Fibroblast of mammary gland (primary cell): ENCODE measurements at regions not wholly inside any gene's neighbourhood (a gene's known extent, or its start where the extent isn't known, plus 50 kb on each side); places are given as distances from the start of the nearest gene placed in this dataset.

Source experiments
- DNase-seq: peaks from one replicate; pipeline ENCODE4 v3.0.0-alpha.2; 2010; ENCODE audit warnings: low read depth
- H3K4me3 ChIP-seq: 2 replicates; pipeline ENCODE4 v1.5.1; 2011; ENCODE audit warnings: low read depth, mild to moderate bottlenecking, low read length, moderate library complexity; ENCODE audit not compliant: control insufficient read depth
- TF ChIP-seq, protein P1 (sequence below): conservative IDR thresholded peaks from 2 replicates; pipeline ENCODE4 v1.5.1; 2011; ENCODE audit warnings: low read depth, low read length, inconsistent platforms; ENCODE audit not compliant: control insufficient read depth, insufficient read depth

GRCh38 chr12:16881986-16882570, 276.1 kb upstream of the LMO3 start:
- TF ChIP-seq, protein P1, sequence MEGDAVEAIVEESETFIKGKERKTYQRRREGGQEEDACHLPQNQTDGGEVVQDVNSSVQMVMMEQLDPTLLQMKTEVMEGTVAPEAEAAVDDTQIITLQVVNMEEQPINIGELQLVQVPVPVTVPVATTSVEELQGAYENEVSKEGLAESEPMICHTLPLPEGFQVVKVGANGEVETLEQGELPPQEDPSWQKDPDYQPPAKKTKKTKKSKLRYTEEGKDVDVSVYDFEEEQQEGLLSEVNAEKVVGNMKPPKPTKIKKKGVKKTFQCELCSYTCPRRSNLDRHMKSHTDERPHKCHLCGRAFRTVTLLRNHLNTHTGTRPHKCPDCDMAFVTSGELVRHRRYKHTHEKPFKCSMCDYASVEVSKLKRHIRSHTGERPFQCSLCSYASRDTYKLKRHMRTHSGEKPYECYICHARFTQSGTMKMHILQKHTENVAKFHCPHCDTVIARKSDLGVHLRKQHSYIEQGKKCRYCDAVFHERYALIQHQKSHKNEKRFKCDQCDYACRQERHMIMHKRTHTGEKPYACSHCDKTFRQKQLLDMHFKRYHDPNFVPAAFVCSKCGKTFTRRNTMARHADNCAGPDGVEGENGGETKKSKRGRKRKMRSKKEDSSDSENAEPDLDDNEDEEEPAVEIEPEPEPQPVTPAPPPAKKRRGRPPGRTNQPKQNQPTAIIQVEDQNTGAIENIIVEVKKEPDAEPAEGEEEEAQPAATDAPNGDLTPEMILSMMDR = no peak
- DNase-seq = no peak
- no peak overlapping the region for H3K4me3 ChIP-seq

GRCh38 chr12:16880864-16881285, 274.9 kb upstream of the LMO3 start:
- no peak for DNase-seq
- TF ChIP-seq, protein P1 = no peak
- H3K4me3 ChIP-seq = no peak overlapping the region

- no peak for DNase-seq
- TF ChIP-seq, protein P1 = no peak
- H3K4me3 ChIP-seq = no peak overlapping the region
Observed at GRCh38 chr12:16870845-16871244, 264.9 kb upstream of the LMO3 start.

GRCh38 chr12:16863742-16864141, 257.8 kb upstream of the LMO3 start:
- no peak overlapping the region for H3K4me3 ChIP-seq
- TF ChIP-seq, protein P1 = no peak
- DNase-seq = no peak

DNA sequence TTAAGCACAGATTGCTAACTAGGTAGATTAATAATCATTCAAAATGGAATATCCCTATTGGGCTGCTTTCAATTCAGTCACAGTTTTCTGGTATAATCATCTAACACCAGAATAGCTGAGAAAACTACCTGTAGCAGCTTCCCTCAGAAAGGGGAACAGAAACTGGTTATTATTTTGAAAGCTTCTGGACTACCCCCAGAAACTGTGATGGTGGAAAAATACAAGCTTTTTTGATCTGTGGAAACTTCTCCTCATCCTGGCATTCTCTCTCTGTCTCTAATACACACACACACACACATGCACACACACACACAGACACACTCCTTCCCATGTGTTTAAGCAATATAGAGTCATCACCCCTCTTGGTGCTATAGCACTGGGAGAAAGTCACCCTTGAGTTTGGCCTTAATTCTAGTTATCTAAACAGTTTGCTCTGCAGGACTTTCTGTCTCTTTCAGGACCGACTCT, 251.5 kb upstream of the LMO3 start:
- TF ChIP-seq, protein P1 = no peak
- no peak overlapping the region for H3K4me3 ChIP-seq
- DNase-seq = no peak

- H3K4me3 ChIP-seq = no peak overlapping the region
- DNase-seq = no peak
- TF ChIP-seq, protein P1 = no peak
Observed at GRCh38 chr12:16854465-16854864, 248.5 kb upstream of the LMO3 start.

DNA sequence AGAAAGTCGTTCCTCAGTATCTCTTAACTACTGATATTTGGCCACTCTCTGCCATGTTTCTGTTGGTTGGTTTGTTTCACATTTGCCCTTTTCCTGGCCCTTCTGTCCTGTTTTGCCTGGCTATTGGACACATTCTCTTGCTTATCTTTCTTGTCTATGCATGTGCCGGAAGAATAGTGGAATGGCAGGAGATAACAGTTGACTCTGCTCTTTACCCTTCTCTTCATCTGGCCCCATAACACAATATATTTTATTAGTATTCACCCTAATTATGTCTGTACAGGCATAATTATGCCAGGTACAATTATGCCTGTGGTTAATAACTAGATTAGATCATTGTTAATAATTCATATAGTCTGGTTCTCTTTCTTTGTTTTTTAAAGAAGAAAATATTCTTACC, 243.5 kb upstream of the LMO3 start:
- H3K4me3 ChIP-seq = no peak overlapping the region
- TF ChIP-seq, protein P1 = no peak

More for the DNA sequence above, 243.5 kb upstream of the LMO3 start:
- DNase-seq = no peak
